ENCODE measurements at regions not wholly inside any gene's neighbourhood (a gene's known extent, or its start where the extent isn't known, plus 50 kb on each side); places are given as distances from the start of the nearest gene placed in this dataset.

DNA sequence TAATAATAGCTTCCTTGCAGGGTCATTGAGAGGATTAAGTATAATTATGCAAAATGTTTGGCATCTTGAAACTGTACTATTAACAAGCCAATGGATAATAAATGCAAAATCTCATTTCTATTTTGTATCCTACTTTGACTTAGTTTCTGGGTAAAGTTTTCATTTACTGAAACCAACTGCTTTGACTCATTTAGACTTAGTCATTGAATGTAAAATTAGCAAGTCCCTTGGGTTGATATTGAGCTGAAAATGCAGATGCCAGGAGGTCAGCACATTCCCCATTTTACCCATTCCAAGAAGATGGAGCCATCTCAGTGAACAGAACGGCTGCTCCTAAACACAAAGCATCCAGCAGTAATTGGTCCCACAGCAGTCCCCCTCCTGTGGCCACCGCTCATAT lies 74.7 kb upstream of the GATB start:
- Mint-ChIP-seq H3K27me3 (peaks cover 3% of the 10 kb centered on the region), H3K9me3 (ENCODE audit: low read depth) (no peaks in the 10 kb centered on the region), H3K4me3 (ENCODE audit: low read depth) (no peak overlapping the region), H3K36me3 (ENCODE audit: insufficient read depth) (no peaks in the 10 kb centered on the region), H3K4me1 (ENCODE audit: low read depth) (no peaks in the 10 kb centered on the region), H3K27ac (no peak overlapping the region)
- TF ChIP-seq, protein P1, sequence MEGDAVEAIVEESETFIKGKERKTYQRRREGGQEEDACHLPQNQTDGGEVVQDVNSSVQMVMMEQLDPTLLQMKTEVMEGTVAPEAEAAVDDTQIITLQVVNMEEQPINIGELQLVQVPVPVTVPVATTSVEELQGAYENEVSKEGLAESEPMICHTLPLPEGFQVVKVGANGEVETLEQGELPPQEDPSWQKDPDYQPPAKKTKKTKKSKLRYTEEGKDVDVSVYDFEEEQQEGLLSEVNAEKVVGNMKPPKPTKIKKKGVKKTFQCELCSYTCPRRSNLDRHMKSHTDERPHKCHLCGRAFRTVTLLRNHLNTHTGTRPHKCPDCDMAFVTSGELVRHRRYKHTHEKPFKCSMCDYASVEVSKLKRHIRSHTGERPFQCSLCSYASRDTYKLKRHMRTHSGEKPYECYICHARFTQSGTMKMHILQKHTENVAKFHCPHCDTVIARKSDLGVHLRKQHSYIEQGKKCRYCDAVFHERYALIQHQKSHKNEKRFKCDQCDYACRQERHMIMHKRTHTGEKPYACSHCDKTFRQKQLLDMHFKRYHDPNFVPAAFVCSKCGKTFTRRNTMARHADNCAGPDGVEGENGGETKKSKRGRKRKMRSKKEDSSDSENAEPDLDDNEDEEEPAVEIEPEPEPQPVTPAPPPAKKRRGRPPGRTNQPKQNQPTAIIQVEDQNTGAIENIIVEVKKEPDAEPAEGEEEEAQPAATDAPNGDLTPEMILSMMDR (IDR thresholded peaks at IDR 0.05; ENCODE audit: unreplicated experiment) = no peak
- no peak for DNase-seq (ENCODE audit: low spot score, unreplicated experiment)

DNA sequence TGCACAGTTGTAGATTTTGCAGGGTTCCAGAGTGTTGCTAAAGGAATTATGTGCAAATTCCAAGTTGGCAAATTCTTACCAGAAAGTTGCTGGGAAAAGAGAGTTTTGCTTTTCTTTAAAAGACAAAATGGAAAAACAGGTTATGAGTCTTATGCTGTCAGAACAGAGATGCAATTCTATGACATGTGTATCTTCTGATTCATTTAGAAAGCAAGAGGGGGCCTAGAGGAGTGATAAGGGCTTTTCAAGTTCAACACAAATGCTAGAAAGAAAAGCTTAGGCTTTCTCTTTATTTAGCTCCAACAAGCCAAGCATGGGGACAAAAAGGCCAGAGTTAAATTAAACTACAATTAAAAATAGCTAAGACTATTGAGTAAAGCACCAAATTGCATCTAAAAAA lies 72.4 kb upstream of the GATB start:
- H3K36me3 Mint-ChIP-seq (ENCODE audit: insufficient read depth) = no peaks in the 10 kb centered on the region
- H3K9me3 Mint-ChIP-seq (ENCODE audit: low read depth) = no peaks in the 10 kb centered on the region
- H3K4me1 Mint-ChIP-seq (ENCODE audit: low read depth) = no peaks in the 10 kb centered on the region
- peaks cover 3% of the 10 kb centered on the region for H3K27me3 Mint-ChIP-seq
- H3K4me3 Mint-ChIP-seq (ENCODE audit: low read depth) = no peak overlapping the region
- DNase-seq (ENCODE audit: low spot score, unreplicated experiment) = no peak
- no peak overlapping the region for H3K27ac Mint-ChIP-seq
- TF ChIP-seq, protein P1 (IDR thresholded peaks at IDR 0.05; ENCODE audit: unreplicated experiment) = no peak

DNA sequence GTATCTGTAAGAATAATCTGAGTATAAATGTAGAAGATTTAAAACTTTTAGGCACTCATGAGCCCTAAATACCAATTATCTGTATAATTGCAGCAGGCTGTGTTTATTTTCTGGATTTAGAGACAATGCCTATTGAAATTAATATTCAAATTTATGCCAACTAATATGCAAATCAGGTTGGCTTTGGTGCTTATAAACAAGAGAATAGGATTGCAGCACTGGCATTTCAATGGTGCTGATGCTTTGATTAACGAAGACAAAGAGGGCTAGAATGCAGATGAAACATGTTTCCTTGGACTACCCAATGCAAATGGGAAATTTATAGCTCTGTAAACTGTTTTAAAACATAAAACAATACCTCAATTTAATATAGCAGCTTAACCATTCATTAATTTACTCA lies 70.7 kb upstream of the GATB start:
- H3K36me3 Mint-ChIP-seq (ENCODE audit: insufficient read depth) = no peaks in the 10 kb centered on the region
- H3K27ac Mint-ChIP-seq = no peak overlapping the region
- TF ChIP-seq, protein P1 (IDR thresholded peaks at IDR 0.05; ENCODE audit: unreplicated experiment) = no peak
- H3K9me3 Mint-ChIP-seq (ENCODE audit: low read depth) = peaks cover 3% of the 10 kb centered on the region
- DNase-seq (ENCODE audit: low spot score, unreplicated experiment) = no peak
- peaks cover 3% of the 10 kb centered on the region for H3K27me3 Mint-ChIP-seq
- no peaks in the 10 kb centered on the region for H3K4me1 Mint-ChIP-seq (ENCODE audit: low read depth)
- H3K4me3 Mint-ChIP-seq (ENCODE audit: low read depth) = no peak overlapping the region

DNA sequence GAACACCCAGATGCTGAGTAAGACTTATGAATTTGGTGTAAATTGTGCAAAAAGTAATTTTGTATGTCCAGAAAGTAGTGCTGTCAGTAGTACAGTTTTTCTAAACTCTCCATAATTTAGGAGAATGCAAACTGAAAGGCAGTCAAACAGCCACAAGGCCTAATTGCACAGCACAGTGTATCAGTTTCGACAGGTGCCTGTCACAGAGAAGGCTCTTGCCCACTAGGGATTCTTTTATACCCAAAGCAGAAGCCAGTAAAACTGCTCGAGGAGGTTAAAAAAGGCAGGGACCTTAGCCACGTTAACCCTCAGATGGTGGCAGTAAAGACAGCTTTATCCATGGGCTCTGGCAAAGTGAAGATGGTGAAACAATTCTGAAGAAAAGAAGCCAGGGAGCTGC lies 69.4 kb upstream of the GATB start:
- Mint-ChIP-seq H3K36me3 (ENCODE audit: insufficient read depth) (no peaks in the 10 kb centered on the region), H3K27ac (no peak overlapping the region), H3K4me1 (ENCODE audit: low read depth) (no peaks in the 10 kb centered on the region), H3K27me3 (peaks cover 3% of the 10 kb centered on the region), H3K9me3 (ENCODE audit: low read depth) (peaks cover 3% of the 10 kb centered on the region), H3K4me3 (ENCODE audit: low read depth) (no peak overlapping the region)
- no peak for DNase-seq (ENCODE audit: low spot score, unreplicated experiment)
- TF ChIP-seq, protein P1 (IDR thresholded peaks at IDR 0.05; ENCODE audit: unreplicated experiment) = no peak

DNA sequence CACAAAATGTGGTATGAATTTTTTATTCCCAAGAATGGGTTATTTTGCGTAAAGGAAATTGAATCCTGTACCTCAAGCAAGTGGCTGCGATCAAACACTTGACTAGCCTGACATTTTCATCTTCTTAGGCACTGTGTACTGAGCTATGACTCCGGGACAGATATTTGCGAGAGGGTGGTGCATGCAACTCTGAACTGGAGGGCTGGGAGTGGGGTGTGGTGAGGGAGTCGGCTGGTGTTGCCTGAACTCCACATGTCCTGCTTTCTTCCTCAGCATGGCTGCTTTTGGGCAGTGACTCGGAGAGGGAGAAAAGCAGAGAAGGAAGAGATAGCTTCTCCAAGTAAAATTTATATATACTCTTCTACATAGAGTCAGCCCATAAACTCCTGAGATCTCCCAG lies 68.5 kb upstream of the GATB start:
- no peak overlapping the region for H3K4me3 Mint-ChIP-seq (ENCODE audit: low read depth)

More for the DNA sequence above, 68.5 kb upstream of the GATB start:
- H3K27me3 Mint-ChIP-seq = peaks cover 3% of the 10 kb centered on the region
- H3K36me3 Mint-ChIP-seq (ENCODE audit: insufficient read depth) = no peaks in the 10 kb centered on the region
- H3K9me3 Mint-ChIP-seq (ENCODE audit: low read depth) = peaks cover 3% of the 10 kb centered on the region
- TF ChIP-seq, protein P1 (IDR thresholded peaks at IDR 0.05; ENCODE audit: unreplicated experiment) = no peak
- no peak for DNase-seq (ENCODE audit: low spot score, unreplicated experiment)
- no peak overlapping the region for H3K27ac Mint-ChIP-seq
- H3K4me1 Mint-ChIP-seq (ENCODE audit: low read depth) = no peaks in the 10 kb centered on the region

Data from progenitor cell of endocrine pancreas (in vitro differentiated cells).